ENCODE measurements at regions not wholly inside any gene's neighbourhood (a gene's known extent, or its start where the extent isn't known, plus 50 kb on each side); places are given as distances from the start of the nearest gene placed in this dataset.

DNA sequence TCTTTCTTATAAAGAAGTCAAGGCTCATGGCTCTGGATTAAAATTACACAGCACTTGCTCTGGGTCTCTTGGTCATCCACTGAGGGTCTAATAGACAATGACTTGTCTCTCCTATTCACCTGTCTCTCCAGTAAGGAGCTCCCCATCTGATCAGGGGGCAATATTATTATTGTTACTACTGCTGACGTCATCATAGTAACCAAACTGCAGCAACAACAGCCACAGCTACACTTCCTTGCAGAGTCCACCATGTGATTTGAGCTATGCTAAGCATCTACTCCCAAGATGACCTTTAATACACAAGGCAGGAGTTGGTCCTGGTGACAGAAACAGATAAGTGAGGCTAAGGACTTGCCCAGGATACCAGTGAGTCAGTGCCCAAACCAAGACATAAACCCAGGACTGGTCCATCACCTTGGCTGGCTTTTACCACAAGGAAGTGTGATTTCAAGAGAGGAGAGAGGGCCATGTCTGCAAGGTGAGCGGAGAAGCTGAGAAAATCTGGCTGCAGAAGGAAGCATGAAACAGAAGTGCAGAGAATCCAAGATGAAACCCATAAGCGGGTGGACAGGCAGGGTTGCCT is 602.5 kb downstream of the PTPRU start:
- no peak for DNase-seq

GRCh38 chr1:29836651-29837646 is 600.6 kb downstream of the PTPRU start:
- no peak for DNase-seq

DNA sequence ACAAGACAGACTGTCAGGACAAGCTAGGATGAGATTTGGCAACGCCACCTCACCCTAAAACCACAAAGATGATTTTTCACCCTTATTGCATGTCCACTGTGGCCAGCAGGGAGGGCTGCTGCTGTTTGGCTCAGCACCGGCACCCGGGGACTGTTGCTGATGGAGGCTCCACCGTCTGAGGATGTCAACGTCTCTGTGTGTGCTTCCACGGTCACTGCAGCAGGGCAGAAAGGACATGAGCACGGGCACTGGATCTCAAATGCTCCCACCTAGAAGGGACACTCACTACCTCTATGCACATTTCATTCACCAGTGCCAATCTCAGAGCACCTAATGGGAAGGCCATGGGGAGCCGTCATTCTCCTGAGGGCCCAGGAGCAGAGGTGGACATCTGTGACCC is 599.6 kb downstream of the PTPRU start:
- no peak for DNase-seq

- no peak for DNase-seq
These were observed 599.1 kb downstream of the PTPRU start for GRCh38 chr1:29835406-29835805.

GRCh38 chr1:29833581-29833980 is 597.3 kb downstream of the PTPRU start:
- no peak for DNase-seq

DNA sequence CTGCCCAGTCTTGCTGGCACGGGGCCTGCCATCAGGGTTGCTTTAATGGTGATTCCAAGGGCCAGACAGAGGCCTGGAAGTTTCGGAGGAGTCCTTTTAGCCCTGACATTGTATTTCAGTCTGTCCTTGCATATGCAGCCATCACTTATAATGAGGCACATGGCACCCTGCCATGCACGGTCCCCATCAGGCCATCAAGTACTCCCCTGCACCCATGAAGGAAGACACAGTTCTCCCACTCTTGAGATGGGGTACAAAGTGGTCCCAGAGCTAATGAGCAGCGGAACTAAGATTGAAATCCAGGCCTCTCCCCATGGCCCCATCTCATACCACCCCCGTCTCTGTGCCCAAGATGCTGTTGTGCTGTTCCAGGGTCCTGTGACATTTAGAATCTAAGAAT is 596.6 kb downstream of the PTPRU start:
- DNase-seq = no peak

DNA sequence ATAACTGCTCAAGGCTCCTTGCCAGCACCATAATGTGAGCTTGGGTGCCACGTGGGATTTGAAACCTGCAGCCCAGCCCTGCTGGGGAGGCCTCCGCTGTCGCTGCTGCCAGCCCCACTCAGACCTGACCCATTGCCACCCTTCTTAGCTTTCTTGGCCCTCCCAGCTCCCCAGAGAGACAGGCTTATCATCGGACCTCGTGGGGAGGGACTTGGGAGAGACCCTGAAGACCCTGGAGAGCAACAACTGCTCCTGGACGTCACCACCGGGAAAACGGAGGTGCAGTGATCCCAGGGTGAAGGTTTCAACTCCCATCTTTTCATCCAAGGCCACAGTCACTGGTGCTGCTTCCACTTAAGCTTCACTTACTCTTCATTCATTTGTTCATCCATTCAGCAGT is 596.1 kb downstream of the PTPRU start:
- no peak for DNase-seq

GRCh38 chr1:29831500-29832117 is 595.3 kb downstream of the PTPRU start:
- no peak for DNase-seq

DNA sequence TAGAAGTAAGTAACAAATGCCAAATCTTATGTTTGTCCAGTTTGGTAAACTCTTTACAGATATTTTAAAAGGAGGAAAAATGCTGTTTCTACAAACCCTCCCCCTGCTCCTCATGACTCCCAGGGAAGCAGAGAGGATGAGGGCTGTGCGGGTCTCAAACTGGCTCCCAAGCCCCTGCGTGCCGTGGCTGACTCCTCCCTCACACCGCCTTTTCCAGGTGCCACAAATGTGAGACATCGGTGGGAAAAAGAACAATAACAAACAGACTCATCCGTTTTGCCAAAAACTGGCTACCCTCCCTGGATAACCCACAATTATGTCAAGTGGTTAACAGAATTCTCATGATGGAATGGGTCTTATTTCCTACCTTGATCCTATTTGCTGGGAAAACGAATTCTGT is 594.6 kb downstream of the PTPRU start:
- DNase-seq = no peak

- no peak for DNase-seq
These were observed 594.1 kb downstream of the PTPRU start for GRCh38 chr1:29830383-29830782.

DNA sequence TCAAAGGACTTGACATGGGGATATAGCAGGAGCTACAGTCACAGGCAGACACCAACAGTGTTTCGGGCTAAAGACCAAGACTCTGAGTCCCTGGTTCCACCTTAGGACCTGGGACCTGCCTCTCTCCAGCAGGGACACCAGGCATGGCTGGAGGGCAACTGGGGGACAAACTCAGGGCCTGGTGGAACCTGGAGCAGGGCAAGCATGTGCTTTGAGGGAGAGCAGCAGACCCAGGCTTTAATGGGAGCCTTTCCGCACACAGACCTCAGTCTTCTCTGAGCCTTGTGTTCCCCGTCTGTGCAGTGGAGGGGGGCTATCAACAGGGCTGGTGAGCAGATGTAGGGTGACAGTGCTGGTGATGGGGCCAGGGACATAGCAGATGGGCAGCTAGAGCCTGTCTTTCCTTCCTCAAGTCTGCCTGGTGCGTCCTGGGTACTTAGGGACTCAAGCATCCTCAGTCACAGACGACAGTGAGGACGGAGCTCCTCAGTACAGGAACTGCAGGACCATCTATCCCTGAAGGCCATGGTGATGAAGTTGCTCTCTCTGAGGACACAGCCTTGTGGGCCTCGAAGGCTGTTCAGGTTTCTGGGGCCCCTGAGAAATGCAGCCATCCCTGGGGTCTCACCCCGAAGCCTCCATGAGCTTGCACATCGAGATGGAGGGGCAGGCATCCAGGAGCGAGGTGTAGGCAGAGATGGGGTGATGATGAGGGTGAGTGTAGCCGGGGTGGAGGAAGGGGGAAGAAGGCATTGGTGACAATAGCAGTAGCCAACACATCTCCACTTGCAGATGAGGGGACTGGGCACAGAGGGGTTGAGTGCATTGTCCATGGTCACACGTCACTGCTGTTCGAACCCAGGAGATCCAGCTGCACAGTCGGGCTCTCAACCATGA is 593.4 kb downstream of the PTPRU start:
- no peak for DNase-seq

DNA sequence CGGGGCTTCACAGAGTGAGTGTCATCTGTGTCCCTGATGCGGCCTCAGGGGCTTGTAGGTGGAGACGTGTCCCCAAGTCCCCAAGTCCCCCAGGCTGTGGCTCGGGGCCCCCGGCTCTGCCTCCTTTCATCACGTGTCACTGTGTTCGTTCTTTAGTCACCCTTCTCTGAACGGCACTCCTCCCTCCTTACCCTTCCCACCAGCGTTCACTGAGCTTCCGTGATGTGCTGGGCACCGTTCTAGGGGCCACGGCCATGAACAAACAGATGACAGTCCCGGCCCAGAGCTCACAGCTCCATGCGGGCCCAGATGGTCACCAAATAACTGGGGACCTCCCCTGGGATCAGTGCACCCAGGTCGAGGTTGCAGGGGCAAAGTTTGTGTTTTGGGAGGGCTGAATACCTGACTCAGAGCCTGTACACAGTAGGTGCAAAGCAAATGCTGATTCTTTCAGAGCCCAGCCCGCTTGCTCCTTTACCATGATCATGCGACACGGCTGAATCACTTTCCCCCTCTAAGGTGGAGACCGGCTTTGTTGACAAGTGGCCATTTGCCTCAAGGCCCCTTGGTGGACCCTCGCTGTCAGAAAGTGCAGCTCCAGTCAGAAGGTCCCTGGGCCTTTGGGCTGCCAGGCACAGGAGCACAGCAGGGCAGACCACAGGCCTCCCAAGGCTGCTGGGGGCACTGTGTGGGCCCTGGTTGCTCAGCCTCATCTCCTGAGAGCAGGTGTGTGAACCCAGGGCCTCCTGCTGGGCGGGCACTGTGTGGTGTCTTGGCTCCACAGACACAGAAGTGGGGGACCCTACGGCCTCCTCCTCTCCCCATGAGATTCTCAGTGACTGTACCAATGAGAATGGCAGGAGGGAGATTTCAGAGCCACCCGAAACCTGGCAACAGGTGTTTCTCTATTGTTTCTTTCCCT is 592.5 kb downstream of the PTPRU start:
- no peak for DNase-seq

GRCh38 chr1:29827801-29828525 is 591.6 kb downstream of the PTPRU start:
- DNase-seq = no peak

DNA sequence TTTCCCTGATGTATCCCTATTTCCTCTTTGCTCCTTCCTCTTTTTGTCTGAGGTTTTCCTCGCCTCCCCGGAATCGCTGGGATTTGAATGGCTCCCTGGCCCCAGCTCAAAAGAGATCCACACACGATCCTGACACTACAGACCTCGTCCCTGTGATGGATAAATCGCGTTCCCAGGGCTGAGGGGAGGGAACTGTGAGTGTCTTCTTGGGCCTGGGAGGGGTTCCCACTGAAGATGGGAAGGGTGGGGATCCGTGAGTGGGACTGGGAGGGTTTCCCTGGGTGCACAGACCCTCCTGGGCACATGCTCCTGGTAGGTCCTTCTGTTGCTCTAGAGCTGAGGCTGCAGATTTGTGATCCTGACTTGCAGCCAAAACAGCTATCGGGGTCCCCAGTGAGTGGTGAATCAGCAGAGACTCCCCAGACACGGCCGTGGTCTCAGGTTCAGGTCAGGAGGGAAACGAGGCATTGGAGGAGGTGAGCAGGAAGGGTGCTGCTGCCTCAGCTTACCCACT is 591.0 kb downstream of the PTPRU start:
- DNase-seq = no peak

DNA sequence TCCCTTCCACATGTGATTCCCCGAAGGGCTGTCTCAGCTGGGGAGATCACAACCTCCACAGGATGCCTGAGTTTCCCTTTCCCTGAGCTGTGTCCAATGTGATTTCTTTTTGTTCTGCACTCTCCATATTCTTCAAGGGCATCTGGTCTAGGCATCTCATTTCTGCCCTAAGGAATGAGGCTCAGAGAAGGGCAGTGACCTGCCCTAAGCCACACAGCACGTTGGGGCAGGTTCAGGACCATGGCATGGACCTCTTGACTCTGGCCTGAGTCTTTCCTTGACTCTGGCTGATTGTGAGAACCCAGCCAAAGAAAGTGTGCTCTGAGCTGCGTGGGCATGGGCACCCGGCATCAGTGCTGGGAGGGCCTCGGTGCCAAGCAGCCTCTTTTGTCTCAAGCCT is 590.3 kb downstream of the PTPRU start:
- DNase-seq = no peak

GRCh38 chr1:29825941-29826415 is 589.7 kb downstream of the PTPRU start:
- DNase-seq = no peak

DNA sequence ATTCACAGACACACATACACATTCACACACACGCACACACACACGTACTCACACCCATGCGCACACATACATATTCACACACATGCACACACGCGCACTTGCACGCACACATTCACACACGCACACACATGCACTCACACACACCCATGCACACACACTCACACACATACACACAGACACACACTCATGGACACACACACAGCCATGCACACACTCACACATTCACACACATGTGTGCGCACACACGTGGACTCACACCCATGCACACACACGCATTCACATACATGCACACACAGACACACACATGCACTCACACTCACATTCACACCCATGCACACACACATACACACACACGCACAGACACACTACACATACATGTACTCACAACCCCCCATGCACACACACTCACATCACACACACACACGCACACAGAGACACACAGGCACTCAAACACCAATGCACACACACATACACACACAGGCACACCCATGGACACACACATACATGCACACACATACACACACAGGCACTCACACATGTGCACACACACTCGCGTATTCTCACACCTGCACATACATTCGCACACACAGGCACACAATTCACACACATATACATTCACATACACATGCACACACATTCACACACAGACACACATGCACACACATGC is 589.1 kb downstream of the PTPRU start:
- no peak for DNase-seq

DNA sequence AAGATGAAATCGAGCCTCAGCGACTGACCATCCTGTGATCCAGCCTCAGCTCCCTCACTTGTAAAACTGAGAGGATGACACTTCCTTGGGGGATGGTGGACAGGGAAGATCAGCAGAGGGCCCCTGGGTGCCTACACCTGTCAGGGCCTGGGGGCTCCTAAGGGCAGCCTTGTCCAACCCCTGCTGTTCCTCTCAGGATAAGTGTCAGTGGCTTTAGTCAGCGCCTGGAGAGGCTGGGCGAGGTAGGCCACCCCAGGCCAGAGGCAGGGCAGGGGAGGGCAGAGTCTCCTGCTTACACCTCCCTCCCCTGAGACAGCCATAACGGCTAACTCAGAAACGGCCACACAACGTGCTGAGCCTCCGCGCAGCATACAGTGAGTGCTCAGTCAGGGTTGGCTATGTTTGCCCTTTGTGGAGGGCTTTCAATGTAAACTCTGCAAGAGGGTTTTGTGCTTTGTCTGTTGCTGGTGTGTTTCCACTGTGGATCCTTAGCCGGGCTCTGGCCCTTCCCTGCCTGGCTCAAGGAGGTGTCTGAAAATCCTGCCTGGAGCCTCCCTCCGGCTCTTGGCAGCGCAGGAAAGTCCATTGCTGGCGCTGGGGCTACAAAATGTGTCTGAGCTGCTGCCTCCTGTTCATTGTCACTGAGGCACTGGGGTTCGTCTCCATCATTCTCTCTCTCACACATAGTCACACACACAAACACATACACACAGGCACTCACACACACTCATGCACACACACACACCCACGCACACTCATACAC is 588.4 kb downstream of the PTPRU start:
- DNase-seq = no peak

- no peak for DNase-seq
These were observed 587.7 kb downstream of the PTPRU start for GRCh38 chr1:29824025-29824424.

All from NCI-H446 treated with DMSO at 0.1 percent for 48 hours (cell line).